H1 (cell line): ENCODE measurements at regions not wholly inside any gene's neighbourhood (a gene's known extent, or its start where the extent isn't known, plus 50 kb on each side); places are given as distances from the start of the nearest gene placed in this dataset.

Experiments
- CTCF ChIA-PET: fragments of 300-600 bp; sonication (Branson Sonifier 250); formaldehyde crosslinking; loops from one replicate; lab custom pipeline; 2021; ENCODE audit not compliant: partially characterized antibody; lab: Charles Lee
- POLR2A ChIA-PET: fragments of 300-600 bp; sonication (Branson Sonifier 250); formaldehyde crosslinking; loops from one replicate; lab custom pipeline; 2021; ENCODE audit warnings: inconsistent platforms; ENCODE audit not compliant: partially characterized antibody; lab: Charles Lee
- DNase-seq, 2 experiments: peaks; one replicate each; pipeline versions ENCODE4 v3.0.0 to v3.0.0-alpha.2; 2010 to 2022; ENCODE audit warnings: low spot score in 2 of 2, low read depth in 1 of 2, mixed read lengths in 1 of 2
- FAIRE-seq: peaks from 2 replicates; lab custom pipeline; 2011; peaks lifted over from hg19 to GRCh38; lab: Jason Lieb, UNC
- H2AFZ ChIP-seq: 2 replicates; pipeline ENCODE4 v1.8.1; 2012; ENCODE audit warnings: low read length, inconsistent platforms
- H2AK5ac ChIP-seq: 2 replicates; pipeline ENCODE4 v1.6.1; 2013; ENCODE audit warnings: low read depth, low read length
- H2BK120ac ChIP-seq: replicated peaks from 2 replicates; pipeline ENCODE3; 2013; ENCODE audit warnings: low read depth, low read length, inconsistent platforms
- H2BK12ac ChIP-seq: 2 replicates; pipeline ENCODE4 v1.6.1; 2013; ENCODE audit warnings: low read depth, low read length
- H2BK15ac ChIP-seq: 2 replicates; pipeline ENCODE4 v1.6.1; 2013; ENCODE audit warnings: low read length
- H2BK20ac ChIP-seq: 2 replicates; pipeline ENCODE4 v1.6.1; 2013; ENCODE audit warnings: low read length
- H2BK5ac ChIP-seq: 2 replicates; pipeline ENCODE4 v1.6.1; 2013; ENCODE audit warnings: low read depth, low read length
- H3K14ac ChIP-seq: 2 replicates; pipeline ENCODE4 v1.6.1; 2013; ENCODE audit warnings: inconsistent platforms; ENCODE audit not compliant: insufficient read length
- H3K18ac ChIP-seq: 2 replicates; pipeline ENCODE4 v1.6.1; 2013; ENCODE audit warnings: low read length; ENCODE audit errors: extremely low read depth
- H3K23ac ChIP-seq: 2 replicates; pipeline ENCODE4 v1.6.1; 2013; ENCODE audit warnings: inconsistent platforms; ENCODE audit not compliant: insufficient read length
- H3K23me2 ChIP-seq: 2 replicates; pipeline ENCODE4 v1.6.1; 2013; ENCODE audit warnings: low read depth, low read length
- H3K27ac ChIP-seq: 2 replicates; pipeline ENCODE4 v1.6.1; 2011; ENCODE audit warnings: low read depth, low read length, inconsistent platforms
- H3K27me3 ChIP-seq, 4 experiments: replicated peaks in 1 of 4; 1 replicate in 1 of 4; 2 replicates in 3 of 4; pipeline versions ENCODE4 v1.6.1 to v1.8.1; 2011 to 2013; ENCODE audit warnings: low read length in 3 of 4, mild to moderate bottlenecking in 3 of 4, inconsistent platforms in 2 of 4, mixed read lengths in 2 of 4, moderate library complexity in 1 of 4; ENCODE audit not compliant: control insufficient read depth in 3 of 4, insufficient read depth in 3 of 4; ENCODE audit errors: extremely low read depth in 1 of 4
- H3K36me3 ChIP-seq, 4 experiments: 2 replicates each; pipeline versions ENCODE4 v1.6.1 to v1.8.1; 2011 to 2013; ENCODE audit warnings: mild to moderate bottlenecking in 4 of 4, low read length in 3 of 4, moderate library complexity in 2 of 4, control low read depth in 1 of 4, inconsistent platforms in 1 of 4; ENCODE audit not compliant: insufficient read depth in 4 of 4, control insufficient read depth in 2 of 4
- H3K4ac ChIP-seq: replicated peaks from 2 replicates; pipeline ENCODE3; 2013; ENCODE audit warnings: low read length, low read depth, mixed read lengths, inconsistent platforms; ENCODE audit not compliant: insufficient read length
- H3K4me1 ChIP-seq, 4 experiments: replicated peaks in 1 of 4; 1 replicate in 1 of 4; 2 replicates in 3 of 4; pipeline versions ENCODE4 v1.6.1 to v1.8.1; 2011 to 2013; ENCODE audit warnings: low read length in 3 of 4, inconsistent platforms in 2 of 4, mixed read lengths in 1 of 4; ENCODE audit not compliant: insufficient read depth in 4 of 4, control insufficient read depth in 3 of 4
- H3K4me2 ChIP-seq, 2 experiments: 2 replicates each; pipeline versions ENCODE4 v1.6.1 to v1.8.1; 2011 to 2013; ENCODE audit warnings: low read depth in 2 of 2, low read length in 2 of 2, control low read depth in 1 of 2, inconsistent platforms in 1 of 2, mild to moderate bottlenecking in 1 of 2; ENCODE audit not compliant: insufficient read depth in 1 of 2
- H3K4me3 ChIP-seq, 4 experiments: fragments of 200-600, 300-600 bp in 1 of 4; sonication (generic), shearing (Covaris generic), sonication (Bioruptor Twin) in 1 of 4; 2 replicates each; pipeline versions ENCODE4 v1.5.1 to v1.8.1; 2011 to 2016; ENCODE audit warnings: low read length in 4 of 4, low read depth in 3 of 4, control low read depth in 2 of 4, inconsistent platforms in 2 of 4, mild to moderate bottlenecking in 2 of 4, mixed read lengths in 1 of 4, moderate library complexity in 1 of 4; ENCODE audit not compliant: insufficient read depth in 2 of 4; ENCODE audit errors: extremely low read depth in 1 of 4
- H3K56ac ChIP-seq: replicated peaks from 2 replicates; pipeline ENCODE3; 2013; ENCODE audit warnings: low read depth, mild to moderate bottlenecking, mixed read lengths, low read length, inconsistent platforms; ENCODE audit not compliant: insufficient read length
- H3K79me1 ChIP-seq: 2 replicates; pipeline ENCODE4 v1.6.1; 2013; ENCODE audit warnings: low read depth, low read length, control low read depth
- H3K79me2 ChIP-seq, 2 experiments: 2 replicates each; pipeline versions ENCODE4 v1.6.1 to v1.8.1; 2012 to 2013; ENCODE audit warnings: low read length in 2 of 2, mild to moderate bottlenecking in 2 of 2, inconsistent platforms in 1 of 2; ENCODE audit not compliant: insufficient read depth in 2 of 2, control insufficient read depth in 1 of 2
- H3K9ac ChIP-seq, 4 experiments: replicated peaks in 1 of 4; 1 replicate in 1 of 4; 2 replicates in 3 of 4; pipeline versions ENCODE4 v1.6.1 to v1.8.1; 2011 to 2013; ENCODE audit warnings: low read depth in 3 of 4, low read length in 3 of 4, control low read depth in 2 of 4, mild to moderate bottlenecking in 2 of 4, moderate library complexity in 2 of 4, inconsistent platforms in 1 of 4; ENCODE audit errors: extremely low read depth in 1 of 4
- H3K9me3 ChIP-seq, 2 experiments: 2 replicates each; pipeline versions ENCODE4 v1.6.1 to v1.8.1; 2012 to 2013; ENCODE audit warnings: mild to moderate bottlenecking in 2 of 2, moderate library complexity in 2 of 2, control low read depth in 1 of 2, inconsistent platforms in 1 of 2, low read depth in 1 of 2, low read length in 1 of 2, mixed read lengths in 1 of 2; ENCODE audit not compliant: insufficient read depth in 2 of 2
- H4K20me1 ChIP-seq, 2 experiments: replicated peaks in 1 of 2; 2 replicates each; pipeline versions ENCODE3 to v1.8.1; 2011 to 2013; ENCODE audit warnings: inconsistent platforms in 2 of 2, low read length in 2 of 2, mild to moderate bottlenecking in 1 of 2; ENCODE audit not compliant: insufficient read depth in 2 of 2, control insufficient read depth in 1 of 2
- H4K5ac ChIP-seq: 2 replicates; pipeline ENCODE4 v1.6.1; 2013; ENCODE audit warnings: low read length, low read depth, mixed read lengths, inconsistent platforms; ENCODE audit not compliant: insufficient read length
- H4K8ac ChIP-seq: 2 replicates; pipeline ENCODE4 v1.8.0; 2013; ENCODE audit warnings: mild to moderate bottlenecking, moderate library complexity, low read length, inconsistent platforms; ENCODE audit not compliant: insufficient read depth; ENCODE audit errors: extremely low read depth
- H4K91ac ChIP-seq: replicated peaks from 2 replicates; pipeline ENCODE3; 2013; ENCODE audit warnings: low read length, mixed read lengths, inconsistent platforms; ENCODE audit not compliant: insufficient read length
- BACH1 ChIP-seq: IDR thresholded peaks from 2 replicates; pipeline ENCODE4 v1.6.1; 2012; ENCODE audit warnings: low read length, improper control_type of control experiment
- BRCA1 ChIP-seq: IDR thresholded peaks from 2 replicates; pipeline ENCODE4 v1.6.1; 2012; ENCODE audit warnings: low read depth, low read length, improper control_type of control experiment
- GTF2F1 ChIP-seq: IDR thresholded peaks from 2 replicates; pipeline ENCODE4 v1.6.1; 2012; ENCODE audit warnings: low read depth, low read length, improper control_type of control experiment, borderline replicate concordance
- HDAC2 ChIP-seq, 2 experiments: fragments of 300-600 bp in 1 of 2; sonication (generic) in 1 of 2; IDR thresholded peaks; 2 replicates each; pipeline ENCODE4 v1.6.1; 2011 to 2012; ENCODE audit warnings: low read depth in 2 of 2, low read length in 2 of 2, mild to moderate bottlenecking in 2 of 2, moderate library complexity in 2 of 2, borderline replicate concordance in 1 of 2, inconsistent platforms in 1 of 2
- JUN ChIP-seq: IDR thresholded peaks from 2 replicates; pipeline ENCODE4 v1.6.1; 2011; ENCODE audit warnings: low read depth, mild to moderate bottlenecking, improper control_type of control experiment, low read length
- KDM4A ChIP-seq: IDR thresholded peaks from one replicate; pipeline ENCODE4 v1.7.1; 2012; ENCODE audit warnings: low read depth, mild to moderate bottlenecking, moderate library complexity, low read length, inconsistent platforms; ENCODE audit not compliant: severe bottlenecking
- POLR2A ChIP-seq, 2 experiments: IDR thresholded peaks; 1 replicate in 1 of 2; 2 replicates in 1 of 2; pipeline ENCODE4 v1.6.1; 2011; ENCODE audit warnings: low read depth in 2 of 2, low read length in 2 of 2, mild to moderate bottlenecking in 2 of 2; ENCODE audit errors: control extremely low read depth in 1 of 2
- POLR2AphosphoS5 ChIP-seq: IDR thresholded peaks from 2 replicates; pipeline ENCODE4 v1.6.1; 2011; ENCODE audit warnings: low read depth, low read length
- RNF2 ChIP-seq: fragments of 200-900, 300-1000 bp; sonication (generic); IDR thresholded peaks from 2 replicates; pipeline ENCODE4 v1.7.1; 2016; ENCODE audit warnings: borderline replicate concordance, low read depth, mild to moderate bottlenecking, antibody characterized with exemption, low read length; ENCODE audit not compliant: poor library complexity, severe bottlenecking; ENCODE audit errors: missing control alignments
- SP4 ChIP-seq: IDR thresholded peaks from 2 replicates; pipeline ENCODE4 v1.6.1; 2012; ENCODE audit warnings: low read length, inconsistent platforms
- SUZ12 ChIP-seq: fragments of 200-600 bp; sonication (generic); IDR thresholded peaks from 2 replicates; pipeline ENCODE4 v1.6.1; 2012; ENCODE audit warnings: mild to moderate bottlenecking, inconsistent platforms, low read length, moderate library complexity, mixed read lengths
- TAF7 ChIP-seq: optimal IDR thresholded peaks from 2 replicates; pipeline ENCODE3; 2011; ENCODE audit warnings: low read depth, mild to moderate bottlenecking, inconsistent platforms, low read length, moderate library complexity, borderline replicate concordance
- TEAD4 ChIP-seq: IDR thresholded peaks from 2 replicates; pipeline ENCODE4 v1.6.1; 2012; ENCODE audit warnings: low read depth, low read length, inconsistent platforms, mixed read lengths
- WGBS, 2 experiments: shearing (Covaris generic) in 1 of 2; methylation state at CpG; one replicate each; pipeline versions ENCODE4 v1.1.6 to v1.1.7; 2013 to 2015; ENCODE audit warnings: low lambda C conversion rate in 2 of 2, mixed read lengths in 2 of 2, inconsistent platforms in 1 of 2, low coverage in 1 of 2, missing lambda C conversion rate in 1 of 2; ENCODE audit not compliant: insufficient replicate concordance in 2 of 2, insufficient coverage in 1 of 2, insufficient read length in 1 of 2; ENCODE audit errors: extremely low coverage in 1 of 2, missing lambda C conversion rate in 1 of 2; 5-methylcytosine and 5-hydroxymethylcytosine counted together

- CTCF ChIA-PET = interaction anchor here (1.0 kb wide), 1 partner anchor 11 kb away, joined by 4 read pairs; no protein-coding TSS in a partner anchor
- no peak overlapping the region for H3K4me3 ChIP-seq
- H3K27ac ChIP-seq = no peak overlapping the region
Measured at GRCh38 chr6:139871165-139871710, 496.8 kb upstream of the CITED2 start.

More at GRCh38 chr6:139871165-139871710, 496.8 kb upstream of the CITED2 start:
- DNase-seq (no peak), FAIRE-seq (no peak)
- Histone ChIP-seq H2BK5ac (no peak overlapping the region), H2BK120ac (no peak overlapping the region), H3K79me1 (no peaks in the 10 kb centered on the region), H3K14ac (no peak overlapping the region), H4K20me1 (no peaks in the 10 kb centered on the region), H3K56ac (no peak overlapping the region), H4K5ac (no peak overlapping the region), H3K79me2 (no peaks in the 10 kb centered on the region), H3K18ac (no peak overlapping the region), H2AFZ (no peak overlapping the region), H2BK15ac (no peak overlapping the region), H3K23ac (no peak overlapping the region), H3K4ac (no peak overlapping the region), H2AK5ac (no peak overlapping the region), H3K27me3 (no peaks in the 10 kb centered on the region), H3K4me1 (no peaks in the 10 kb centered on the region), H3K9ac (no peak overlapping the region), H3K23me2 (no peaks in the 10 kb centered on the region), H4K8ac (no peak overlapping the region; the same call in 1 of the 2 replicates), H2BK12ac (no peak overlapping the region), H3K4me2 (no peak overlapping the region), H2BK20ac (no peak overlapping the region), H3K36me3 (no peaks in the 10 kb centered on the region), H4K91ac (no peak overlapping the region), H3K9me3 (no peaks in the 10 kb centered on the region)
- 89% methylated on average over 6 of the region's 6 CpGs; no CpG with 5 or more reads in 1 of the 2 experiments for WGBS, 2 experiments
- TF ChIP-seq SP4 (no peak), JUN (no peak), KDM4A (no peak), TAF7 (no peak), POLR2AphosphoS5 (no peak), BACH1 (no peak), BRCA1 (no peak), POLR2A (IDR thresholded peaks at IDR 0.05; ENCODE audit: control extremely low read depth in 1 of 2, low read depth in 2 of 2, low read length in 2 of 2) (no peak), HDAC2 (IDR thresholded peaks at IDR 0.05; ENCODE audit: borderline replicate concordance in 1 of 2, low read depth in 2 of 2, low read length in 2 of 2) (no peak), TEAD4 (no peak), SUZ12 (no peak), GTF2F1 (no peak), RNF2 (no peak)
- POLR2A ChIA-PET = interaction anchor here (0.7 to 1.9 kb wide), 2 partner anchors 237 to 496 kb away, joined by 3 to 4 read pairs; partner anchors contain the start of gene CITED2
